HUES64 (cell line): ENCODE measurements at regions not wholly inside any gene's neighbourhood (a gene's known extent, or its start where the extent isn't known, plus 50 kb on each side); places are given as distances from the start of the nearest gene placed in this dataset.
"Not testable (repeated sequence)": the region's sequence is repeated elsewhere in the genome, so short reads cannot be mapped to it uniquely, and the experiment has no call there.

Experiments
- H3K27ac ChIP-seq: 2 replicates; pipeline ENCODE4 v1.7.0; 2013; ENCODE audit warnings: low read depth, low read length, inconsistent platforms
- H3K27me3 ChIP-seq: 2 replicates; pipeline ENCODE4 v1.6.1; 2013; ENCODE audit warnings: mild to moderate bottlenecking, low read length; ENCODE audit not compliant: insufficient read depth
- H3K36me3 ChIP-seq: 2 replicates; pipeline ENCODE4 v1.6.1; 2013; ENCODE audit warnings: mild to moderate bottlenecking, low read length; ENCODE audit not compliant: insufficient read depth
- H3K4me1 ChIP-seq: 2 replicates; pipeline ENCODE4 v1.6.1; 2013; ENCODE audit warnings: mild to moderate bottlenecking, low read length, moderate library complexity; ENCODE audit not compliant: insufficient read depth
- H3K4me3 ChIP-seq: 2 replicates; pipeline ENCODE4 v1.5.1; 2013; ENCODE audit warnings: mild to moderate bottlenecking, low read length, moderate library complexity
- H3K9ac ChIP-seq: 2 replicates; pipeline ENCODE4 v1.6.1; 2013; ENCODE audit warnings: mild to moderate bottlenecking, low read depth, low read length
- H3K9me3 ChIP-seq: 2 replicates; pipeline ENCODE4 v1.6.1; 2013; ENCODE audit warnings: low read depth, low read length; ENCODE audit not compliant: insufficient read depth
- WGBS: fragments of 150-250, 120-280 bp; methylation state at CpG from one replicate; pipeline ENCODE4 v1.1.7; 2013; ENCODE audit warnings: missing lambda C conversion rate; 5-methylcytosine and 5-hydroxymethylcytosine counted together

- WGBS: no CpG with 5 or more reads among the region's 3 CpGs
- not testable (repeated sequence) for H3K27ac ChIP-seq, H3K27me3 ChIP-seq, H3K36me3 ChIP-seq, H3K9me3 ChIP-seq, H3K9ac ChIP-seq, H3K4me3 ChIP-seq, H3K4me1 ChIP-seq
Measured at GRCh38 chr2:91604629-91605028, 2913.2 kb downstream of the RPIA start.

DNA sequence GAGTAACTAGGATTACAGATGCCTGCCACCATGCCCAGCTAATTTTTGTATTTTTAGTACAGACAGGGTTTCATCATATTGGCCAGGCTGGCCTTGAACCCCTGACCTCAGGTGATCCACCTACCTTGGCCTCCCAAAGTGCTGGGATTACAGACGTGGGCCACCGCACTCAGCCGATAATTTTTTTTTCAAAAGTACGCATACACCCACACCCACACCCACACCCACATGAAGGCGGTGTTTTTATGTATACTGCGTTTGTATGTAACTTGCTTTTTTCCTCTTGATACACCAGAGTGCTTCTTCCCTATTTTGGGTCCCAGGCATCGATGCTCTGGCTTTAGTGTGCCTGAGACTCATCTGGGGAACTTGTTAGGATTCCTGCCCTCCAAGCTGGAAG lies 2932.3 kb downstream of the RPIA start:
- H3K4me1 ChIP-seq, H3K4me3 ChIP-seq, H3K36me3 ChIP-seq, H3K27me3 ChIP-seq, H3K9me3 ChIP-seq, H3K27ac ChIP-seq, H3K9ac ChIP-seq: not testable (repeated sequence)
- WGBS: 86% methylated on average over 4 of the region's 7 CpGs

DNA sequence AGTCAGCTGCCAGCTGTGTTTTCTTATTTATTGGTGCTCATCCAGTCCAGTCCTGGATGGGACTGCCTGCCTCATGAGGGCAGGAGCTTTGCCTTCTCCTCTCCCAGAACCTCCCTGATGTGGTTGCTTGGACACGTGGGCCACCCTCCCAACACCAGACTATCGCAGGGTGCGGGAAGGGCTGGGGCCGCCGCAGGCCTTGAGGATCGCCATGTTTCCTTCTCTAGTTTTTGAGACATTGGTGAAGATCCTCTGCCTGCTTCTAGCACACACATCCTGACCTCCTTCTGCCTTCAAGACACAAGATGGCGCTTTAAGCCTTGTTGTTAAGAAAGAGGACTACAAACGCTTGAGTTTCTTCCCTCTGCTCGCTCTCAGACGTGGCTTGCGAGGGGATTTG lies 2937.0 kb downstream of the RPIA start:
- not testable (repeated sequence) for H3K9me3 ChIP-seq, H3K9ac ChIP-seq, H3K36me3 ChIP-seq, H3K4me1 ChIP-seq, H3K4me3 ChIP-seq, H3K27me3 ChIP-seq, H3K27ac ChIP-seq
- no CpG with 5 or more reads among the region's 11 CpGs for WGBS

GRCh38 chr2:91657193-91657592 lies 2965.7 kb downstream of the RPIA start:
- not testable (repeated sequence) for H3K36me3 ChIP-seq, H3K9me3 ChIP-seq, H3K4me1 ChIP-seq, H3K27me3 ChIP-seq, H3K4me3 ChIP-seq, H3K27ac ChIP-seq, H3K9ac ChIP-seq
- 66% methylated on average over 3 of the region's 17 CpGs for WGBS

GRCh38 chr2:91658336-91658735 lies 2966.9 kb downstream of the RPIA start:
- not testable (repeated sequence) for H3K9me3 ChIP-seq, H3K4me3 ChIP-seq, H3K27me3 ChIP-seq, H3K4me1 ChIP-seq, H3K27ac ChIP-seq, H3K36me3 ChIP-seq, H3K9ac ChIP-seq
- WGBS: 55% methylated on average over 7 of the region's 12 CpGs

- H3K27me3 ChIP-seq, H3K36me3 ChIP-seq, H3K4me1 ChIP-seq, H3K9ac ChIP-seq, H3K9me3 ChIP-seq, H3K27ac ChIP-seq: not testable (repeated sequence)
- WGBS: 30% methylated on average over 3 of the region's 21 CpGs
- H3K4me3 ChIP-seq: peak overlapping the region; percentile 27; the same call in 1 of the 2 replicates
Measured at GRCh38 chr2:91659189-91659916, 2967.9 kb downstream of the RPIA start.

DNA sequence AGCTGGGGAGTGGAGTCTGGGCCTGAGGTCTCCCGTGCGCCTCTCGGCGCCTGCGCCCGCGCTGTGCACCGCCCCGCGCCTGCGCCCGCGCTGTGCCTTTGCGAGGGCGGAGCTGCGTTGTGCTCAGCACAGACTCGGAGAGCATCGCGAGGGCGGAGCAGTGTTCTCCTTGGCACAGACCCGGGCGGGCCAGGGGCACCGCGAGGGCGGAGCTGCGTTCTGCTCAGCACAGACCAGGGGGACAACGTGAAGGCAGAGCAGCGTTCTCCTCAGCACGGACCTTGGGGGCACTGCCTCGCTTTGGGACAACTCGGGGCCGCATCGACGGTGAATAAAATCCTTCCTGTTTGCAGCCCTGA lies 2968.4 kb downstream of the RPIA start:
- Histone ChIP-seq H3K4me3 (peak overlapping the region; percentile 49), H3K9ac (peak overlapping the region; percentile 50; the same call in 1 of the 2 replicates)
- not testable (repeated sequence) for H3K27me3 ChIP-seq, H3K4me1 ChIP-seq, H3K27ac ChIP-seq, H3K36me3 ChIP-seq, H3K9me3 ChIP-seq
- WGBS: 4% methylated on average over 16 of the region's 34 CpGs

GRCh38 chr2:91667341-91667740 lies 2975.9 kb downstream of the RPIA start:
- not testable (repeated sequence) for H3K36me3 ChIP-seq, H3K27ac ChIP-seq, H3K27me3 ChIP-seq, H3K9ac ChIP-seq, H3K4me3 ChIP-seq, H3K9me3 ChIP-seq, H3K4me1 ChIP-seq
- 71% methylated on average over 1 of the region's 2 CpGs for WGBS

DNA sequence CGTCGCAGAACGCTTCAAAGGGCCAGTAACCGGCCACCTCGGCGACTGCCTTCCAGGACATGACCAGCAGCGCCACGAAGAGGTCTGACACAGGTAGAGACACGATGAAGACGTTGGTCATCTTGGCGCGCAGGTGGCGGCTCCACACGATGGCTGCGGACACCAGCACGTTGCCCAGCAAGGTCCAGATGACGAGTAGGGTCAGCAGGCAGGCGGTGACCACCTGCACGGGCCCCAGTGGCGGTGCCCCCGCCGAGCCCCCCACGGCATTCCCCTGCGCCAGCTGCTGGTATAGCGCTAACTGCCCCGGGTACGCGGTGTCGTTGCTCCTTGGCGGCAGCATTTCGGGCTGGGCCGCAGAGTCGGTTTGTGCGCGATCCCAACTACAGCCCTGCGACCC lies 2994.1 kb downstream of the RPIA start:
- not testable (repeated sequence) for H3K4me1 ChIP-seq, H3K27ac ChIP-seq, H3K4me3 ChIP-seq, H3K9me3 ChIP-seq, H3K36me3 ChIP-seq, H3K9ac ChIP-seq
- 66% methylated on average over 20 of the region's 36 CpGs for WGBS
- H3K27me3 ChIP-seq: peaks cover 13% of the 10 kb centered on the region

DNA sequence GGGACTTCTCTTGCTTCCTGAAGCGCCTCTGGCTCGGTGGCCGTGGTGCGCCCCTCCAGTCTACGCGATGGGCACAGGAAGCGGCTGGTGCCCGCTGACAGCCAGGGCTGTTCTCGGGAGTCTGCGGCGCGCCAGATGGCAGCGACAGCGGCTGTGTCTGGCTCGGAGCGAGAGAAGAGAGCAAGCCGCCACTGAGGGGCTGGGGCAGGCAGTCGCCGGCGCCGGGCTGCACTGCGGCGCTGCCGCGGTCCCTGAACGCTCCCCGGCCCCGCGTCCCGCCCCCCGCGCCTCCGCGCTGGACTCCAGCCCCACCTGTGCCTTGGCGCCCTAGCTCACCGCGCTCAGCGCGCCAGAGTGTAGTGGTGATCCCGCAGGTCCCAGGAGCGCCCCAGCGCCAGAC lies 2994.6 kb downstream of the RPIA start:
- H3K27me3 ChIP-seq: peaks cover 13% of the 10 kb centered on the region
- not testable (repeated sequence) for H3K36me3 ChIP-seq
- WGBS: 10% methylated on average over 22 of the region's 42 CpGs

More for the DNA sequence above, 2994.6 kb downstream of the RPIA start:
- not testable (repeated sequence) for H3K9me3 ChIP-seq, H3K9ac ChIP-seq, H3K27ac ChIP-seq, H3K4me1 ChIP-seq
- peak overlapping the region; percentile 35 for H3K4me3 ChIP-seq
